ENCODE measurements at regions not wholly inside any gene's neighbourhood (a gene's known extent, or its start where the extent isn't known, plus 50 kb on each side); places are given as distances from the start of the nearest gene placed in this dataset.
"Not testable (repeated sequence)": the region's sequence is repeated elsewhere in the genome, so short reads cannot be mapped to it uniquely, and the experiment has no call there.

DNA sequence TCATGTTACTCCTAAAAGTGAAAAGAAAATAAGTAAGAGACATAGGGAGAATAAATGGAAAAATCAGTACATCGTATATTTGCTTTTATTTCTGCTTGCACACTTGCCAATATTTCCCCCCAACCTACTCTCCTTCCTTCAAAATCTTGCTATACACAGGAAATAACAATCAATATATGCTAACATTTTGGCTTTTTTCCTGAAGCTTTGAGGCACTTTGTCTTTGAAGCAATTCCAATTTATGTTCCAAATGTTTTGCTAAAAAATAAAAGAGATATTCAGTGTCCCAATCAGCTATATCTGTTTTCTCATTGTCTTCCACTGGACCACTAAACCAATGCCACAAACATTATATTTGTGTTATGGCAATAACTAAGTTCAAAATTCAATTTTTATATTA is 184.0 kb upstream of the NEGR1 start:
- no peak for DNase-seq

DNA sequence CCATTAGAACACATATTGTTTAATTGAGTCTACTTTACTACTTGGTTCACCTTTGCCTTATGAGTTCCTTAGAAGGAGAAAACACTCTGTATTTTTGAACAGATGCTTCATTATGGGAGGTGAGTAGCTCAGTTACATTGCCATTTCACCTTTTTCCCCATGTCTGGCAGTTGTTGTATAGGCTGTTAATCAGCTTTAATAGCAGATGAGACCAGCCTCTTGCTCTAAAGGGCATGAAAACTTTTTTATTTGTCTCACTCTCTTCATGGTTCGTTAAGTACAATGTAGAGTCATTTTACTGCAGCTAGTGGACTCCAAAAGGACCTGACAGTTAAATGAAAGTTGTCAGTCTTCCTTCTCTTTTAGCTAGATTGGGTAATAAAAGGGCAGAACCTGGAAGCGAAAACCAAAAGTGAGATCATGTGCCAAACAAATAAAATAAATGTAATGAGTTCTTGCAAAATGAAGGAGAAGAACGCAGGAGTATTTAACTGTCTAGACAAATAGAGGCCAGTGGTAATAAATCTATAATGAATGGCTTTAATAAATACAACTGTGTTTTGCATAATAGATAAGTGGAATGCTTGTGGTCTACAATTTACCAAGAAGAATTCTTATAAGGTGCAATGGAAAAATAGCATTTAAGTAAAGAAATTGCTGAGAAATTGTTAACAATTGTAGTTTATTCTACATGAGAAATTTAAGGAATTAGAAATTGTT is 180.0 kb upstream of the NEGR1 start:
- DNase-seq, result no peak

DNA sequence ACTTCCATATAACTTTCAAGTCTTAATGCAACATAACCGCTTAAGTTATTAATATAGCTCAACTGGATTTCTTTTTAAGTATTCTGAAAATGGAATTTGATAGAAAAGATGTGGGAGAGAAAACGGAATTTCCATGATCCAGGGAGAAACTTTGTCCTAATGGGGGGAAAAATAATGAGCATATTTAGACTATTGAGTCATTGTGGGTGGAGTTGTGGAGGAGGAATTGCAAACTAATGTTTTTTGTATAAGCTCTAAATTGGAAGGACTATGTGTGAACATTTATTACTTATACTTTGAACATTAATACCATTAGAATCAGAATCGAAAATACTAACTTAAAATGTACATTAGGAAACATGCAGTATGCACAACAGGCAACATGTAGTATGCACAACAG is 159.9 kb upstream of the NEGR1 start:
- no peak for DNase-seq

DNA sequence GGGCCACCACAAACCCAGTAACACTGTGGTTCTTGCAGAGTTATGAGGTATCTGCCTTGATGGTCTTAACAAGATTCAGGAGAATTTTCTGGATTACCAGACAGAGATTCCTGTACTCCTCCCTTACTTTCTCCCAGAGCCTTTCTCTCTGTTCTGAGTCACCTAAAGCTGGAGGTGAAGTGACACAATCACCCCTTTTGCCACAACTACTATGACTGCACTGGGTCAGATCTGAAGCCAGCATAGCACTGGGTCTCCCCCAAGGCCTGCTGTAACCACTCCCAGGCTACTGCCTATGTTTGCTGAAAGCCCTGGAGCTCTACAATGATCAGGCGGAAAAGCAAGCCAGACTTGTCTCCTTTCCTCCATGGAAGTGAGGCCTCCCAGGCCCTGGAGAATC is 156.7 kb upstream of the NEGR1 start:
- no peak for DNase-seq

DNA sequence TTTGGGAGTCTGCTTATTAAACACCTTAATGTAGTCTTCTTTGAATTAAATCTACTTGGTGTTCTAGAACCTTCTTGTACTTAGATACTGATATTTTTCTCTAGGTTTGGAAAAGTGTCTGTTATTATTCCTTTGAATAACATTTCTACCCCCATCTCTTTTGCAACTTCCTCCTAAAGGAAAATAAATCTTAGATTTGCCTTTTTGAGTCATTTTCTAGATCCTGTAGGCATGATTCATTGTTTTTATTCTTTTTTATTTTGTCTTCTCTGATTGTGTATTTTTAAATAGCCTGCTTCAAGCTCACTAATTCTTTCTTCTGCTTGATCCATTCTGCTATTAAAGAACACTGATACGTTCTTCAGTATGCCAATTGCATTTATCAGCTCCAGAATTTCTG is 155.9 kb upstream of the NEGR1 start:
- no peak for DNase-seq

DNA sequence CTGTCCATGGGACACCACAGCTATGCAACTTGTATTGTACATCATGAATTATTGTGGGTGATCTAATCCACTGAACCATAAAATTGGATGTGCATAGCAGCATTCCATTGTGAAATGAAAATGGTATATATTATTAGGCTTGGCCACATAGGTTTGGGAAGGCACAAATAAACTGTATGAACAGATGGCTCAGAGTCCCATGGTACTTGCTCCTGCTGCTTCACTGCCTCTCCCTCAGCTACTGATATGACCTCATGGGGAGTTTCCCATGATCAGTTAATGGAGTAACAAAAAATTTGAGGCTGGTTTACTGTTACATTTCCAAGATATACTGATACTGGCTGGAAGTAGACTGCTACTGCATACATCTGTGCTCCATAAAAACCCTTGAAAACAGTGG is 152.7 kb upstream of the NEGR1 start:
- DNase-seq, result no peak

DNA sequence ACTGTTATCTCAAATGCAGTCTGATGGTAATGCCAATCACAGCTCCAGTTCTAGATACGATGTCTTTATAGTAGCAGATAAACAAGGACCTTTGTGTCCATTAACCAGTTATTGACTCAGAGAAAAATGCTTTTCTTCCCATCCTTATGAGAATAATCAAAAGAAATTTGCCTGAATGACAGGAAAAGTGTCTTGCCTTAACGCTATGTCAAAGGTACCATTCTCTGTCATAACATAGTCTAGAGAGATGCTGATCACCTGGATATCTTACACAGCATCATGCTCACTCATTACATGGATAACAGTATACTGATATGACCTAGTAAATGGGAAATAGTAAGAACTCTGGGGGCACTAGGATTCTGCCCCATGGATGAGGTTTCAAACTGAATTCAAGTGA is 151.7 kb upstream of the NEGR1 start:
- no peak for DNase-seq

DNA sequence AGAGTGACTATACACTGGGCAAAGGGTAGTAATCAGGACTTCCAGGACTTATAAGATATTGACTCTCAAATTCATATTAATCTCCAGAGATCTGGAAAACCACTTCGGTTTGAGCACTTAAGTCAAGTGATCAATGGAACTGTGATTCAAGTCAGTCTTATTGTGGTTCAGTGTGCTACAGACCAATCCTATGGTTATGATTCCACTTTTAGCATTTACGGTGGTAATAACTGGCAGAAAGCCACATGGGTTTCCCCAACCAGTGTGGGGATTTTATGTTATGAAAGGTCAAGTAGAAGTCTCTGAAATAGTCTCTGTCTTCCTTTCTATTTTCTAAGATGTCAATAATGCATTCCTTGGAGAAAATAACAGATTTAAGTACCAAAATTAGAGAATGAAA is 151.3 kb upstream of the NEGR1 start:
- no peak for DNase-seq

DNA sequence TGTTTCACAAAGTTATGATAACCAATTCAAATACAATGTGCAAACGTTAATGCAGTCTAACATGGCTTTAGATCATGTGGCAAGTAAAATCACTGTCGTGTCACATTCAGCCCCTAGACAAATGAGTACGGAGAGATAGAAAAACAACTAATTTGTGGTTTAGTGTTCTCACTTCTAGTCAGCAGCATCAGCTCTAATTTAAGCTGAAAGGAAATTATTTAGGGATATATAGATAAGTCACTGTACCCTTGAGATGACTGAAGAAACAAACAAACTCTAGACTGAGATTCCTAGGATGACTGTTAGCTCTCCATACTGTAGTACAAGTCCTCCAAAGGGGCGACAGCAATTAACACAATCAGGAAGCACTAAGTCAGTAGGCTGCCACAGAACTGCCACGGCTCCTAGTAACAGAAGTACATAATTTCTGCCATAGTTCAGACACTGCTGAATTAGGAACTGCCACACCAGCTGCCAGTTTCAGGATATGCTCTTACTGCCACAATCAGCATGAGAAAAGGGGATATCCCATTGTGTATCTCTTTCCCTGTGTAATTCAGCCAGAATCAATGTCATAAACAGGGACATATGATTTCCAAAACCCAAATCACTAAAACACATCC is 150.4 kb upstream of the NEGR1 start:
- no peak for DNase-seq

DNA sequence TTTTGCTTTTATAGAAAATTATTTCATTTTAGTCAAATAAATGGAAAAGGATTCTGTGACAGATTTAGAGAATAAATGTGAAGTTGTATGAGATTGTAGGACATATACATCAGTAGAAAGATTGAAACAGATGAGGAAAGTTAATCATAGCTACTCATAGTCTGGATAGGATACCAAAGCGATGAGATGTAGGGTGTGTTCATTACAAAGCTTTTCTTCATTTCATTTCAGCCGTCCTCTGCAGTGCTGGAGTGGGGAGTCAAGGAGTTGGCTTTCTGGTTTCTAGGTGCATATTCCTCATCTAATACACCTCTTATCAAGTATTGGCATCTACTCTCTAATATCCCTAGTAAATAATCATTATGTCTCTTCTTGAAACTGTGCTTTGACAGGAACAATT is 149.5 kb upstream of the NEGR1 start:
- no peak for DNase-seq

DNA sequence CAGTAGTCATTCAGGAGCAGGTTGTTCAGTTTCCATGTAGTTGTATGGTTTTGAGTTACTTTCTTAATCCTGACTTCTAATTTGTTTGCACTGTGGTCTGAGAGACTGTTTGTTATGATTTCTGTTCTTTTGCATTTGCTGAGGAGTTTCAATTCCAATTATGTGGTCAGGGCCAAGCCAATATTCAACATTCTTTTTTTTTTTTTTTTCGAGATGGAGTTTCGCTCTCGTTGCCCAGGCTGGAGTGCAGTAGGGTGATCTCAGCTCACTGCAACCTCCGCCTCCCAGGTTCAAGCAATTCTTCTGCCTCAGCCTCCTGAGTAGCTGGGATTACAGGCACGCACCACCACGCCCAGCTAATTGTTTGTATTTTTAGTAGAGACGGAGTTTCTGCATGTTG is 145.9 kb upstream of the NEGR1 start:
- not testable (repeated sequence) for DNase-seq

DNA sequence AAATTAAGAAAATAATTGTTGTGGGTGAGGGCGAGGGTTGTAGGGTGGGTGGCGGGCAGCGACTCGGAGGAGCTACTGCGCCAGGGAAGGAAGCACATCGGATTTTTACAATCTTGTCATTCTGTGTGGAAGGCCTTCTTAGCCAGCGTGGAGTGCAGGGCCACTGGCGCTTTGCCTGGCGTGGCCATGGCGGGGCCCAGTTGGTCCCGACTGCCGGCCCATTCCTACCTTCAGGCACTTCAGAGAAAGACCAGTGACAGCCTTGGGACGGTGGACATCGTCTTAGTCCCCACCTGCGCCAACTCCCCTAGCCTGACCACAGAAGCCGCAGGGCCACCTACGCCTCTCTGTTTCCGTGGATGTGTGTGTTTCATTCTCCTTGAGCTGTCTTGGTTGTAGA is 136.9 kb upstream of the NEGR1 start:
- DNase-seq, result no peak

DNA sequence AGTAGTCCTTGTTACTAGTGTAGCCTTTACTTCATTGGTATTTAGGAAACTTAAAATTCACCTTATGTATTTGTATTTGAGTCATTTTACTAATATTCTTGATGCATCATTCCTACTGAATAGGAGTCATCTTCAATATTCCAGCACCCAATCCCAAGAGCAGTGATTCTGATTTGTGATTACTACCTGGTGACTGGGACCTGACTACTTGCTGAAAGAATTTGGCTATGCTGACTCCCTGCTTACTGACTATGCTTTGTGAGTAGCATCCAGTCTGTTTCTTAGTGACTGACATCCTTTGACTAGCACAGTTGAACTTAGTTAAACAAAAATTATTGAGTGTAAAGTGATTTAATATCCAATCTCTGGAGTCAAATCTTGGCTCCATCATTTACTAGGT is 129.9 kb upstream of the NEGR1 start:
- DNase-seq, result no peak

DNA sequence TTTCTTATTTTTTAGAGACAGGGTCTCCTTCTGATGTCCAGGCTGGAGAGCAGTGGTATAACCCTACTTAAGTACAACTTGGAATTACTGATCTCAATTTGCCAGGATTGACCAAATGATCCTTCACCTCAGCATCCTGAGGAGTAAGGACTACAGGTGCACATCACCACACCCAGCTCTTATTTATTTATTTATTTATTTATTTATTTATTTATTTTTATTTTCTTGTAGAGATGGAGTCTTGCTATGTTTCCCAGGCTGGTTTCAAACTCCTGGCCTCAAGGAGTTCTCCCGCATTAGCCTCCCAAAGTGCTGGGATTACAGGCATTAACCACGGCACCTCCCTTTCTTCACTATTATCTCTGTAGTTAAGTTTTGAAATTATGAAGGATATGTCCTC is 117.5 kb upstream of the NEGR1 start:
- no peak for DNase-seq

DNA sequence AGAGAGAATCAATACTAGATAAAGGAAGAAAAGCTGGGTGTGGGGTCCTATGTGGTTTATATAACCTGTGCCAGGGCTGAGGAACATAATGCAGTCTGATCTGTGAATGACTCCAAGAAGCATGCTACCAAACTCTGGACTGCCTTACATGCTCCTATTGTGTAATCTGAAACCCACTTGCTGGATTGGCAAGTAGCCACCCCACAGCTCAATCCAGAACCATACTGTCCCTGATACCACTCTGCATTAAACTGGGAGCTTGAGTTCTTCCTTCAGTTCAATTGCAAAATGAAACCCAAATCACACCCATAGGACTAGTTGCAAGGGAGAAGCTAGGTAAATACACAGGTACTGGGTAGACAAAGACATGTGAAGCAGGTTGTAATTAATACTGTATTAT is 115.4 kb upstream of the NEGR1 start:
- no peak for DNase-seq

DNA sequence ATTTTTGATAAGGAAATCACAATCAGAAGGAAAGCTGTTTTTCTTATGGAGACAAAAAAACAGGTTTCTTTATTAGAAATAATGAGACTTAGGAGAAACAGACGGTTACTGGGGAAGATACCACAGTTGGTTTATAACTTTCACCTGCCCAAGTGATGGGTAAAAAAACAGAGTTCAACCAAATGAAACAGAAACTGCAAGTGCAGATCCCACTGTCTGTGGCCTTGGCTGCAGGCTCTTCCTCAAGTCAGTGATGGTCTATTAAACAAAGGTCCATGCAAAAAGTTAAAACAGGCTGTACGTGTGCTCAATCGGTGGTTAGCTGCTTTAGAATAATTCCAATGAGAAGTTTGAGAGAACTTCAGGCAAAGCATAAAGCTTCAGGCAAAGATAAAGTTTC is 112.1 kb upstream of the NEGR1 start:
- DNase-seq, result no peak

DNA sequence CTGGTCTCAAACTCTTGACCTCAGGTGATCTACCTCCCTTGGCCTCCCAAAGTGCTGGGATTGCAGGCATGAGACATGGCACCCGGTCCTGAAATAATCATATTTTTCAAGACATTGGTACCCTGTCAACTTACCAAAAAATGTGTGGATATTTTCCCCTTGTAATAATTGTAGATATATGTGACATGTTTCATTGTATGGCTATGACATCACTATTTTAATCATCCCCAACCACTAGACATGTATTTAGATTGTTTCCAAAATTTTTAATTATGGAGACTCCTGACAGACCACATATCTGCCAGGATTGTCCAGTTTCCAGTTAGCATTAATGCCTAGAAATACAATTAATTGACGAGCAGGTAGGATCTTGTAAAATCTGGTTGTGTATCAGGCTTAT is 96.7 kb upstream of the NEGR1 start:
- no peak for DNase-seq

DNA sequence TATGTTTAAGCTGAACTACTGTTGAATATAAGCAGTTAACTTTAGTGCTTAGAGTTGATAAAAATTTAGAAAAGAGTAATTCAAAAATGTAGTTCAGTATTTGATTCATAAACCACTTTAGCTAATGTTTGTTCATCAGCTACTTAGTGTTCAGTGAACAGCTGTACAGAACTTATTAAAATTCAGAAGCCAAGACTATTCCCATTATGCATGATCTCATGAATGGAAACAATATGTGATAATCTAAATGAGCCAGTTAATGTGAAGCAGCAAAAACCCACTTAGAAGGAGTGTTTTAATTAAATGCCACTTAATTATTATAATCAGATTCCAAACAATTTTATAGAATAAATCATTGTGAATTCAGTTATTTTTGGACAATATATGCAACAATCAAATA is 92.9 kb upstream of the NEGR1 start:
- DNase-seq, result no peak

DNA sequence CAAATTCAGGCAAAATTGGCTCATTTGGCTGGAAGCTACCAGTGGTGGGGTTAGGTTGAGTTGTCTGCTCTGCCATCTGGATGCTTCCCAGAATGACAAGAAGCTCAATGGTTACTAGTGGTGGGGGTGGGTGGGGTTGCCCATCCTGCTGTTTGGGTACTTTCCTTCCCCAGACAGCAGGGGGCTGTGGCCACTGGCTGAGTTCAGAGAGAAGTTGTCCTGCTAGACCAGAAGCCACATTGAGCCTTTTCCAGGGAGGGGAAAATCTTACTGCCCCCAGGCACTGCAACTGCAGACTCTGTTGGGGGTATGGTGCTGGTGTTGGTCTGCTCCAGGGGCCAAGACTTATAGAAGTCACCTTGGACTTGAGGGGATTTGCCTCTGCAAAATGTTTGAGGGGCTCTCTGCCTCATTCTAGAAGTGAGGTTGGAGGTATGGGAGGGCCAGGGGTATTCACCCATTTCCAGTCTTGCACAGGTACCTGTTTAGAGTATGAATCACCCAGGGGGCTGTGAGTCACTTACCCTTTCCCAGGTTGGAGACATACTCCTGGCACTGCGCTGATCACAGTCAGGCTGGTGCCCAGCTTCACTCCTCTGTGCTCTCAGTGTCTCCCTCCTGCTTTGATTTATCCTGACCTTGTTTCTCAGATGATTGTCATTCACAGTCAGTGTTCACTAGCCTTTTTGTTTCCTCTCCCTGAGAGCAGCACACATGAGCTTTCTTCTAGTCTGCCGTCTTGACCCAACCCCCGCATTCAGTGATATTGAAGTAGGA is 89.1 kb upstream of the NEGR1 start:
- no peak for DNase-seq

DNA sequence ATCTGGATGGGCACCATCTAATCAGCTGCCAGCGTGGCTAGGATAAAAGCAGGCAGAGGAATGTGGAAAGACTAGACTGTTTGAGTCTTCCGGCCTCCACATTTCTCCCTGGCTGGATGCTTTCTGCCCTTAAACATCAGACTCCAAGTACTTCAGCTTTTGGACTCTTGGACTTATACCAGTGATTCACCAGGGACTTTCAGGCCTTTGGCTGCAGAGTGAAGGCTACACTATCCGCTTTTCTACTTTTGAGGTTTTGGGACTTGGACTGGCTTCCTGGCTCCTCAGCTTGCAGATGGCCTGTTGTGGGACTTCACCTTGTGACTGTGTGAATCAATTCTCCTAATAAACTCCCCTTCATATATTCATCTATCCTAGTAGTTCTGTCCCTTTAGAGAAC is 88.5 kb upstream of the NEGR1 start:
- not testable (repeated sequence) for DNase-seq

DNA sequence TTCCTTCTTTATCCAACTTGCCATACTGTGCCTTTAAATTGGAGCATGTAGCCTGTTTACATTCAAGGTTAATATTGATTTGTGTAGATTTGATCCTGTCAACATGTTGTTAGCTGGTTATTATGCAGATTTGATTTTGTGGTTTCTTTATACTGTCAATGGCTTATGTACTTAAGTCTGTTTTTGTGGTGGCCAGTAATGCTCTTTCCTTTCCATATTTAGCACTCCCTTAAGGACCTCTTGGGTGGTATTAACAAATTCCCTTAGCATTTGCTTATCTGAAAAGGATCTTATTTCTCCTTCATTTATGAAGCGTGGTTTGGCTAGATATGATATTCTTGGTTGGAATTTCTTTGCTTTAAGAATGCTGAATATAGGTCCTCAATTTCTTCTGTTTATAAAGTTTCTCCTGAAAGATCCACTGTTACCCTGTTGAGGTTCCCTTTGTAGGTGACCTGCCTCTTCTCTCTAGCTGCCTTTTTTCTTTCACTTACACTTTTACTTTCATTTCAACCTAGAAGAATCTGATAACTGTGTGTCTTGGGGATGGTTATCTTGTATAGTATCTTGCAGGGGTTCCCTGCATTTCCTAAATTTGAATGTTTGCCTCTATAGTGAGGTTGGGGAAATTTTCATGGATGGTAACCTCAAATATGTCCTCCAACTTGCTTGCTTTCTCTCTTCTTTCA is 86.9 kb upstream of the NEGR1 start:
- no peak for DNase-seq

DNA sequence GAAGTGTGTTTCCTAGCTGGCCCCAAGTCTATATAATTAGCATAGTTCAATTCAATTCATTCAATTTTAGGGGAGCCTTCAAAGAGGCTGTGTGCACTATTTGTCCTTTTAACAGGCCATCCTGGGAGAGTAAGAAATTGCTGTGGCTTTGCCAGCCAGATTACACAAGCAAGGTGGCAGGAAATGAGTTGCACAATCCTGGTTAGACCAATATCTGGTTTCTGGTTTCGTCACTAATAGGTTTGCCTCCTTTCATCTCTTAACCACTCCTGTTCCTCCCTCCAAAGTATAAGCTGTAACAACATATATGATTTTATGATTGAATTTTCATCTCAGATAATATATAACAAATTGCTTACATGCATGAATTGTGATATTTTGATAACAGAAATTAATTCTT is 84.1 kb upstream of the NEGR1 start:
- peak in 1 of 2 donors; percentile 6 for DNase-seq

DNA sequence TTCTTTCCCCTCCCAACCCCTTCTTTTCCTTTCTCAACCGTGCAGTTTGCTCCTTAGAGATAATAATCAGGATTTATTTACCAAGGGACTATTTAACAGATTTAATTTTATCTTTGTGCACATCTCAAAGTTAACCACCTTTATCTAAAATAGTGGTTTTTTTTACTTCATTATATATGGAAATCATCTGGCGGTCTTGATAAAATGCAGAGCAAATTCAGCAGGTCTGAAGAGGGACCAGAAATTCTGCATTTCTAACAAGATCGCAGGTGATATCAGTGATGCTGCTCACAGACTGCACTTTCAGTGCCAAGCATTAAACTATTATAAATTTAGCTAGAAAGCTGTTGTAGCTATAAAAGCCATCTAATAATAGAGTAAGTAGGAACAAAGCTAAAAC is 83.4 kb upstream of the NEGR1 start:
- DNase-seq, result no peak

DNA sequence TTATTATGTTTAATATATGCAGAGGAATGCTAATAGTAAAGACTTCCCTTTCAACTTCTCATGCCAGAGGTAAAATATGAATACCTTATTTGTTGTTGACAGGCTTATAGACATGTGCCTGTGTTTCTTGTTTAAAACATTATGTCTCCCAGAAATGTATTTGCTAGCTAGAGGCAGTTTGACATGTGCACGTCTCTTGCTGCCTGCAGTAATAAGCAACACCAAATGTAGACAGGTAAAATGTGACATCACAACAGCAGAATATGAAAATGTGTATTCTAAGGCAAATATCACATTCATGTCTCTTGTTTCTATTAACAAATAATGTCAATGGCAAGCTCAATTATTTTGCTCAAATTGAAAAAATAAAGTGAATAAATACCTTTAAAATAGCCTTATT is 80.2 kb upstream of the NEGR1 start:
- DNase-seq, result no peak

All from CD4-positive, alpha-beta T cell treated with Interferon alpha-2 for 1 hour (primary cell).